ENCODE measurements at regions not wholly inside any gene's neighbourhood (a gene's known extent, or its start where the extent isn't known, plus 50 kb on each side); places are given as distances from the start of the nearest gene placed in this dataset.

DNA sequence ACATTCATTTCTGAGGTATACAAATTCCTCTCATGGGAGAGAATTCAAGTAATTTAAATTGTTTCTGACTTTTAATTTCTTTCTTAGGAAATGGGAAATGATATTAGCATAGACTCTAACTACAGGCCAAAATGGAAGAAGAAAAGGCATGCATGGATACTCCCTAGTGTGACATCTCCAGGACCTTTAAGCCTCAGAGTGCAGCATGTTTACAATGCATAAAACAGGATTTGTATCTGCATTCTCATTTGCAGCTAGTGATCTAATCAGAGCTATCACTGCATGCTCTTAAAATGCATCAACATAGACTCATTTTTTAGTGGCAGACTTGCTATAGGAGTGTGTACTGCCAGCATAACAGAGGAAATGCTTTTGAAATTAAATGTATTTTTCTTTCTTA, 224.6 kb upstream of the GOT2 start:
- TF ChIP-seq, protein P1, sequence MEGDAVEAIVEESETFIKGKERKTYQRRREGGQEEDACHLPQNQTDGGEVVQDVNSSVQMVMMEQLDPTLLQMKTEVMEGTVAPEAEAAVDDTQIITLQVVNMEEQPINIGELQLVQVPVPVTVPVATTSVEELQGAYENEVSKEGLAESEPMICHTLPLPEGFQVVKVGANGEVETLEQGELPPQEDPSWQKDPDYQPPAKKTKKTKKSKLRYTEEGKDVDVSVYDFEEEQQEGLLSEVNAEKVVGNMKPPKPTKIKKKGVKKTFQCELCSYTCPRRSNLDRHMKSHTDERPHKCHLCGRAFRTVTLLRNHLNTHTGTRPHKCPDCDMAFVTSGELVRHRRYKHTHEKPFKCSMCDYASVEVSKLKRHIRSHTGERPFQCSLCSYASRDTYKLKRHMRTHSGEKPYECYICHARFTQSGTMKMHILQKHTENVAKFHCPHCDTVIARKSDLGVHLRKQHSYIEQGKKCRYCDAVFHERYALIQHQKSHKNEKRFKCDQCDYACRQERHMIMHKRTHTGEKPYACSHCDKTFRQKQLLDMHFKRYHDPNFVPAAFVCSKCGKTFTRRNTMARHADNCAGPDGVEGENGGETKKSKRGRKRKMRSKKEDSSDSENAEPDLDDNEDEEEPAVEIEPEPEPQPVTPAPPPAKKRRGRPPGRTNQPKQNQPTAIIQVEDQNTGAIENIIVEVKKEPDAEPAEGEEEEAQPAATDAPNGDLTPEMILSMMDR (IDR thresholded peaks at IDR 0.05 in 8 of 11, conservative IDR thresholded peaks at IDR 0.05 in 3 of 11), result no peak
- no peak for TF ChIP-seq POLR2A (IDR thresholded peaks at IDR 0.05)
